Kidney capillary endothelial cell (primary cell): ENCODE measurements at regions not wholly inside any gene's neighbourhood (a gene's known extent, or its start where the extent isn't known, plus 50 kb on each side); places are given as distances from the start of the nearest gene placed in this dataset.

Source experiments
- DNase-seq: peaks from one replicate; pipeline ENCODE4 v3.0.0-alpha.2; 2018; ENCODE audit warnings: low spot score

GRCh38 chr13:72448082-72448481 is 279.3 kb downstream of the MZT1 start:
- no peak for DNase-seq

GRCh38 chr13:72444999-72445398 is 282.4 kb downstream of the MZT1 start:
- DNase-seq: no peak

- peak; percentile 24 for DNase-seq
Observed at GRCh38 chr13:72437458-72437857, 290.0 kb downstream of the MZT1 start.

GRCh38 chr13:72435251-72435650 is 292.2 kb downstream of the MZT1 start:
- DNase-seq: no peak

- DNase-seq: no peak
Observed at GRCh38 chr13:72431981-72432682, 295.3 kb downstream of the MZT1 start.

- DNase-seq: no peak
Observed at GRCh38 chr13:72430923-72431322, 296.5 kb downstream of the MZT1 start.

- no peak for DNase-seq
Observed at GRCh38 chr13:72427757-72428528, 299.5 kb downstream of the MZT1 start.

- DNase-seq: no peak
Observed at GRCh38 chr13:72424059-72424458, 303.4 kb downstream of the MZT1 start.

GRCh38 chr13:72415817-72416216 is 311.6 kb downstream of the MZT1 start:
- DNase-seq: no peak

- no peak for DNase-seq
Observed at GRCh38 chr13:72412481-72412880, 314.9 kb downstream of the MZT1 start.

GRCh38 chr13:72405441-72405840 is 322.0 kb downstream of the MZT1 start:
- DNase-seq: no peak

GRCh38 chr13:72403396-72404010 is 323.9 kb downstream of the MZT1 start:
- DNase-seq: no peak

- no peak for DNase-seq
Observed at GRCh38 chr13:72400856-72401255, 326.6 kb downstream of the MZT1 start.

GRCh38 chr13:72399351-72399750 is 328.1 kb downstream of the MZT1 start:
- DNase-seq: no peak

- no peak for DNase-seq
Observed at GRCh38 chr13:72397265-72397664, 330.2 kb downstream of the MZT1 start.

GRCh38 chr13:72390909-72391308 is 336.5 kb downstream of the MZT1 start:
- DNase-seq: no peak

- no peak for DNase-seq
Observed at GRCh38 chr13:72386138-72386684, 341.2 kb downstream of the MZT1 start.

GRCh38 chr13:72384879-72385278 is 342.6 kb downstream of the MZT1 start:
- no peak for DNase-seq

- no peak for DNase-seq
Observed at GRCh38 chr13:72384186-72384823, 343.1 kb downstream of the MZT1 start.

- no peak for DNase-seq
Observed at GRCh38 chr13:72383646-72384045, 343.8 kb downstream of the MZT1 start.

GRCh38 chr13:72379581-72379980 is 347.8 kb downstream of the MZT1 start:
- no peak for DNase-seq

GRCh38 chr13:72368031-72368430 is 359.4 kb downstream of the MZT1 start:
- DNase-seq: no peak
